ENCODE measurements at regions not wholly inside any gene's neighbourhood (a gene's known extent, or its start where the extent isn't known, plus 50 kb on each side); places are given as distances from the start of the nearest gene placed in this dataset.

- Mint-ChIP-seq H3K9me3 (peaks cover 11% of the 10 kb centered on the region), H3K36me3 (ENCODE audit: low read depth) (peaks cover 3% of the 10 kb centered on the region), H3K4me1 (no peaks in the 10 kb centered on the region), H3K4me3 (no peak overlapping the region), H3K27ac (no peak overlapping the region), H3K27me3 (ENCODE audit: low read depth) (peaks cover 7% of the 10 kb centered on the region)
- no peak for TF ChIP-seq CTCF (IDR thresholded peaks at IDR 0.05; ENCODE audit: unreplicated experiment in 3 of 3)
These were observed 201.5 kb upstream of the RTL1 start for GRCh38 chr14:101105045-101105444.

GRCh38 chr14:101108579-101109346 is 205.2 kb upstream of the RTL1 start:
- Mint-ChIP-seq H3K4me1 (peaks cover 6% of the 10 kb centered on the region), H3K36me3 (ENCODE audit: low read depth) (no peaks in the 10 kb centered on the region), H3K9me3 (peaks cover 9% of the 10 kb centered on the region), H3K4me3 (no peak overlapping the region), H3K27ac (no peak overlapping the region), H3K27me3 (ENCODE audit: low read depth) (peaks cover 20% of the 10 kb centered on the region)
- TF ChIP-seq CTCF (IDR thresholded peaks at IDR 0.05; ENCODE audit: unreplicated experiment in 3 of 3): no peak

GRCh38 chr14:101109347-101109638 is 205.8 kb upstream of the RTL1 start:
- no peak for TF ChIP-seq CTCF (IDR thresholded peaks at IDR 0.05; ENCODE audit: unreplicated experiment in 3 of 3)
- H3K9me3 Mint-ChIP-seq: peaks cover 9% of the 10 kb centered on the region
- no peaks in the 10 kb centered on the region for H3K36me3 Mint-ChIP-seq (ENCODE audit: low read depth)
- peaks cover 6% of the 10 kb centered on the region for H3K4me1 Mint-ChIP-seq
- H3K4me3 Mint-ChIP-seq: no peak overlapping the region
- peak overlapping the region in 1 of 3 experiments; percentile 41 for H3K27ac Mint-ChIP-seq
- H3K27me3 Mint-ChIP-seq (ENCODE audit: low read depth): peaks cover 21% of the 10 kb centered on the region

GRCh38 chr14:101109981-101110728 is 206.6 kb upstream of the RTL1 start:
- peaks cover 10% of the 10 kb centered on the region for H3K4me1 Mint-ChIP-seq
- H3K27ac Mint-ChIP-seq: peak overlapping the region in 1 of 3 experiments; percentile 8
- TF ChIP-seq CTCF (IDR thresholded peaks at IDR 0.05; ENCODE audit: unreplicated experiment in 3 of 3): no peak
- peaks cover 21% of the 10 kb centered on the region for H3K27me3 Mint-ChIP-seq (ENCODE audit: low read depth)
- H3K9me3 Mint-ChIP-seq: peaks cover 9% of the 10 kb centered on the region
- no peaks in the 10 kb centered on the region for H3K36me3 Mint-ChIP-seq (ENCODE audit: low read depth)
- H3K4me3 Mint-ChIP-seq: no peak overlapping the region

GRCh38 chr14:101110729-101111619 is 207.5 kb upstream of the RTL1 start:
- H3K27ac Mint-ChIP-seq: peak overlapping the region in 1 of 3 experiments; percentile 7
- peaks cover 6% of the 10 kb centered on the region for H3K9me3 Mint-ChIP-seq
- TF ChIP-seq CTCF (IDR thresholded peaks at IDR 0.05; ENCODE audit: unreplicated experiment in 3 of 3): no peak
- no peaks in the 10 kb centered on the region for H3K36me3 Mint-ChIP-seq (ENCODE audit: low read depth)
- H3K4me3 Mint-ChIP-seq: no peak overlapping the region
- peaks cover 26% of the 10 kb centered on the region for H3K27me3 Mint-ChIP-seq (ENCODE audit: low read depth)
- peaks cover 12% of the 10 kb centered on the region for H3K4me1 Mint-ChIP-seq

All from nephron (organoid).